ENCODE measurements at regions not wholly inside any gene's neighbourhood (a gene's known extent, or its start where the extent isn't known, plus 50 kb on each side); places are given as distances from the start of the nearest gene placed in this dataset.

DNA sequence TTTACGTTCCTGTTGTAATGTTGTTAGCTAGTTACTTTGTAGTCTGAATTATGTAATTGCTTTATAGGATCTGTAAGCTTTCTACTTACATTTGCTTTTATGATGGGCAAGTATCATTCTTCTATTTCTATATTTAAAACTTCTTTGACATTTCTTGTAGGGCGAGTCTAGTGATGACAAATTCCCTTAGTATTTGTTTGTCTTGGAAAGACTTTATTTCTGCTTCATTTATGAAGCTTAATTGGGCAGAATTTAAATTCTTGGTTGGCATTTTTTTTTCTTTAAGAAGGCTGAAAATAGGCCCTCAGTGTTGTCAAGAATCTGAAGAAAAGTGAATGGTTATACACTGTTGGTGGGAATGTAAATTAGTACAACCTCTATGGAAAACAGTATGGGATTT is 506.3 kb downstream of the TENT5A start:
- DNase-seq (ENCODE audit: low spot score), result no peak

DNA sequence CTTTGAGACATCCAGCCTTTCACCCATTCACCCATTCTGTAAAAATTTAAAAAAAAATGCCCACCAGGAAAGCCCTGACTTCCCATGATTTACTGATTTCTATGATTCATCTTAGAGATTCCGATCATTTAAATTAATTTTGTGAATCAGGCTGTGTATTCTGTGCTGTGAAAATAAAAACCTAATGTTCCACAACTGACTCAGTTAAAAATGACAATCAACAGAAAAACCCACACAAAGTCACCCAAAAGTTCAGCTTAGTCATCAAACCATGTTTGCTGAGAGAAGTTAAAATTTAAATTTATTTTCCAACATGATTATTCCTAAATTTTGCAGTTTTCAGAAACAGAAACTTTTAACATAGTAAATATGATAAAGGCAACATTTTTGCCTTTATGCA is 509.9 kb downstream of the TENT5A start:
- DNase-seq (ENCODE audit: low spot score), result no peak

- peak; percentile 59 for DNase-seq (ENCODE audit: low spot score)
These were observed 511.1 kb downstream of the TENT5A start for GRCh38 chr6:81241126-81242041.

DNA sequence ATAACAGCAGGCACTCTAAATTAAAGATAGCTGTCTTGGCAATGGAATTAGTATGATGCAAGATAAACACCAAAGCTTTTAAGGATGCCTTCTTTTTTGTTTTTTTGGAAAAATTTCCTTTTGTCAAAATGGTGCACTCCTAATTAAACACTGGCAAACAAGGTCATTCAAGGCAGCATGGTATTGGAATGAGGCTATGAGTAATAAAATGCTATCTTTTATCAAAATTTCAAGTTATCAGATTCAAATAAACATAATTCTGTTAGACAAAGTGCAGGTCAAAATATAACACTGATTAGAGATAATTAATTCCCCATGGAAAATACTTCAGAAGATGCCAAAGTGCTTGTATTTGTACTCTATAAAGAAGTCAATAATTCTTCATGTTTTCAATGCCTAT is 514.1 kb downstream of the TENT5A start:
- DNase-seq (ENCODE audit: low spot score), result no peak

DNA sequence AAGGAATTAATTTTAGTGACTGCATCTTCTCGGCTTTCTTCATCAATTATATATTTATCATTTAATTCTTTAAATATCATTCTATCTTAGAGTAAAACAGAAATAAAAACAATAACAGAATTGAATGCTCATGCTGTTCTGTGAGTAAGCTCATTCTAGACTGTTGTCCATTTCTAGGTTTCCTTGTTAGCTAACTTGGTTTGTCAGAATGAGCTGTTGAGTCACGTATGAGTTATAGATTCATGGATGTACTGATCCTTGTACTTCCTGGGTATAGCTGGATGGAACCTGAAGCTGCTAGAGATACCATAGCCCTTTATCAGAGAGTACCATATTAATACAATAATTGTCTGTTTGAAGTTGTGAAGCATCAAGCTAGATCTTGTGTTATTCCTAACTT is 515.3 kb downstream of the TENT5A start:
- DNase-seq (ENCODE audit: low spot score), result no peak

DNA sequence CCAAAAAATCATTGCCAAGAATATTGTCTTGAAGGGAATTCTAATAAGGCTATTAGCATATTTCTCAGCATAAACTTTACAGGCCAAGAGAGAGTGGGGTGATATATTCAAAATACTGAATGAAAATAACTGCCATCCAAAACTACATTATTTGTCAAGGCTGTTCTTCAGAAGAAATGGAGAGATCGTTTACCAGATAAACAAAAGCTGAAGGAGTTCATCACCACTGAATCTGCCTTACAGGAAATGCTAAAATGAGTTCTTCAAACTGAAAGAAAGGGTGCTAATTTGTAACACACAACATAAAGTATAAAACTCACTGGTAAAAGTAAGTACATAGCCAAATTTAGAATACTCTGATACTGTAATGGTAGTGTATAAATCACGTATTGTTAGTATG is 517.0 kb downstream of the TENT5A start:
- DNase-seq (ENCODE audit: low spot score), result no peak

- DNase-seq (ENCODE audit: low spot score), result no peak
These were observed 518.5 kb downstream of the TENT5A start for GRCh38 chr6:81233990-81234389.

GRCh38 chr6:81228912-81229555 is 523.4 kb downstream of the TENT5A start:
- DNase-seq (ENCODE audit: low spot score), result no peak

DNA sequence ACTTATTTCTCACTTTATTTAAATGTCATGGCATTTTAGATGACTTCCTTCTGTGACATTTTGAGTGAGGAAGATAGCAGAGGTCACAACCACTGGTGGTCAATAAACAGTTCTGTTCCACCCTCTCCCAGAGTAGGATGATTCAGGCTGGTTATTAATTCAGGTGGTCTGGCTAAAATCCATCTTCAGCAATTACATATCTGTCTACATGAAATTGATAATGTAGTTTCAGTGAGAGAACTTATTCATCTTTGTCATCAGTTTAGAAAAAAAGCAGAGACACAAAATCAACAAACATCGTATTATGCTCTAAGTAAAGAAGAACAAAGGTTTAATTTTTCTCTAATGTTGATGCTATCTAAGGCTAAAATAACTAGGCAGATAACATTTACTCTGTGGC is 525.5 kb downstream of the TENT5A start:
- DNase-seq (ENCODE audit: low spot score), result no peak

- no peak for DNase-seq (ENCODE audit: low spot score)
These were observed 535.8 kb downstream of the TENT5A start for GRCh38 chr6:81216668-81217067.

DNA sequence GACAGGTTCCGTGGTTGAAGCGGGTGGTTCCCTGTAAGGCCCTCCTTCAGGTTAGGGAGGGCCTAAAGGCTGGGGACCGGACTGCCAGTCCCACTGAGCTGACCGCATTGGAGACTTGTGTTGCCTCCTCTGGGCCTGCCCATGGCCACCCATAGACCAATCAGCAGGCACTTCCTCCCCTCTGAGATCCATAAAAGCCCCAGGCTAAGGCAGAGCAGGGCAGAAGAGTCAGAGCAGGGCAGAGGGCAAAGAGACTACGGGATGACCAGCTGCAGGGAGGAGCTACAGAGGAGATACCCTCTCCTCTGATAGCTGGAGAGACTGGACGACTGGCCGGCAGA is 537.4 kb downstream of the TENT5A start:
- DNase-seq (ENCODE audit: low spot score), result no peak

DNA sequence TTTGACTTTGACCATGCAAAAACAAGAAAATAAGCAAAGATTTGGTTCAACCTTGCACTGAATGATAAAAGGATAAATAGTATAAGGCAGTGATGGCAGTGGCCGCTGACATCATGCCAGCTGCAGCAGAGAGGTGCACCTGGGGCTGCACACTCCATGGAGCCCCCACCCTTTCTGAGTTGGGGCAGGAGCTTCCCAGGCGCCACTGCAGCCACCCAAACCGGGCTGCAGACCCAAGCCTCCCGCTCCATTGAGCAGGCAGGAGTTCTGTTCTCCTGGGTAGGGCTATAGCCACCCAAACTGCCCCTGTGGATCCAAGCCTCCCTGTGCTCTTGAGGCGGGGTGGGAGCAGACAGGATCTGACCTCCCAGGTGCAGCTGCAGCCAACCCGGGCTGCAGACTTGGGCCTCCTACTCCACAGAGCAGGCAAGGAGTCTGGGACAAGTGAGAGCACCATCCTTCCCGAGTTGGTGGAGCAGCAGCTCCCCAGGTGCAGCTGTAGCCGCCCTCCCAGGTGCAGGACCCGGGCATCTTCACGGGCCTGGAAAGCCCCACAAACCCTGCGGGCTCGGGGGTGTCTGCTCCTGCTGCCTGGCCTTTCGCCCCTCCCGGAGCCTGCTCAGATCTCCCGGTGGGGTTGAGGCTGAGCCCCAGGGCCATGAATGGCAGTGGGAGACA is 537.9 kb downstream of the TENT5A start:
- no peak for DNase-seq (ENCODE audit: low spot score)

GRCh38 chr6:81204731-81205130 is 547.8 kb downstream of the TENT5A start:
- no peak for DNase-seq (ENCODE audit: low spot score)

- no peak for DNase-seq (ENCODE audit: low spot score)
These were observed 558.1 kb downstream of the TENT5A start for GRCh38 chr6:81194374-81194773.

- DNase-seq (ENCODE audit: low spot score), result no peak
These were observed 580.3 kb downstream of the TENT5A start for GRCh38 chr6:81172056-81172740.

DNA sequence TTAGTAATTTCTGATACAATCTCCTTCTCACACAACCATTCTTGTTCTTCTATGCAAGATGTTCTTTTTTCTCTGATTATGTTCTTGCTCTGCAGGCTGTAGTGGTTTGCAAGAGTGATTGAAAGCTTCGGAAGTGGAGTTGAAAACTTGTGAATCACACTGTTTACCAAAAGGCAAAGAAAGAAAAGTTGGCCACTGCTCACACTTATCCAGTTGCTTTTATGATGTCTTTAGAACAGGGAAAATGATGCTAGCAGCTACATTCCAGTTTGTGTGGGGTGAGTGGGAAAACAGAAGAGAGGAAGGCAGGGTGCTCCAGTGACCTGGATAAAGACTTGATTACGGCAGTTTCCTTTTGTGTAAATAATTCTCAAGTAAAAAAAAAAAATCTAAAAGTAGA is 583.3 kb downstream of the TENT5A start:
- DNase-seq (ENCODE audit: low spot score), result no peak

DNA sequence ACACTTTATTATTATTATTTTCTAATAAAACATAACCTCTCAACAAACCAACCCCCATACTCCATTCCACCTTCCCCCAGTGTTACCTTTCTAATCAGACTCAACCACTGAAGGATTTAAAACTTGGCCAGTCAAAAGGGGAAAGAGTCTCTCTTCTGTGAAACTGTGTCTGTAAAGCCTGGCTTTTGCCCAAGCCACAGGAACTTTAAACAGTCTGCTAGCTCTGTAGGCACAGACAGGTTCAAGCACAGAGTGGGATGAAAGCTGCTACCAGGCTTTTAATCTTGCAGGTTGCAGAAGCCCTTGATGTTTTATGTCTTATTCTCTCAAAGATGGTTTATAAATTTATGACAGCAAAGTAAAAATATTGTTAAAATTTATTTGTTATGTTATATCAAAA is 585.7 kb downstream of the TENT5A start:
- DNase-seq (ENCODE audit: low spot score), result no peak

- DNase-seq (ENCODE audit: low spot score), result no peak
These were observed 593.5 kb downstream of the TENT5A start for GRCh38 chr6:81158956-81159355.

GRCh38 chr6:81148751-81149150 is 603.7 kb downstream of the TENT5A start:
- DNase-seq (ENCODE audit: low spot score), result no peak

DNA sequence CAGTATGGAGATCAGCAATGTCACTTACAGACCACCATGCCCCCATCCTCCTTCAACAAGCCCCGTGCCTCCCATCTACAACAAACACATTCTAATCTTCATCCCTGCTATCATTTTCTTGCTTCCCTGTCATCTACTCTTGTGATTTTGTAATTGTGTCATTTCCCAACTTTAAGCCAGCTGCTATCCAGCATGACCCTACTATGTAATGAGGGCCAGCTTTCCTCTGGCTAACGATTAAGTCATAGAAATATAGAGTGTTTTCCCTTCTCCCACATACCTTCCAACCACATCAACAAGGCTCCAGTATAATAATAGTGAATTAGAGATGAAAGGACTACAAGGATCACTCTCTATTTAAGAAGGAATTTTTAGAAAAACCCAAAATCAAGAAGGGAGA is 607.0 kb downstream of the TENT5A start:
- no peak for DNase-seq (ENCODE audit: low spot score)

DNA sequence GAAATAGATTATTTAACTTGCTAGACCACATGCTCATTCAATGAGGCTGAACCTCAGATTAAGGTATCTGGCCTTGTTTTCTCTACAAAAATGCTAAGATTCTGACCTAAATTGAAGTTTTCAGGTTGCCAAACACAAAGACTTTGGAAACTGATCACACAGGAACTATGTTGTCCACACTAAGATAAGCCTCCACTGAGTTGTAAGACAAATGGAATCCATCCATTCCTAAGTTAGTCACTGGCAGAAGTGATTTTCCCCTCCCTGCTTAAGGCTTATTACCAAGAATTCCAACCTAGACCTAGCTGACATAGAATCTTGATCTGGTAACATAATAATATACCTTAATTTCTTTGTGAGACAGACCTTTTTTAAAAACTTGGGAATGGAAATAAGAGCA is 608.1 kb downstream of the TENT5A start:
- DNase-seq (ENCODE audit: low spot score), result no peak

GRCh38 chr6:81138236-81138635 is 614.2 kb downstream of the TENT5A start:
- DNase-seq (ENCODE audit: low spot score), result no peak

All from HT-29 (cell line).